ENCODE measurements at regions not wholly inside any gene's neighbourhood (a gene's known extent, or its start where the extent isn't known, plus 50 kb on each side); places are given as distances from the start of the nearest gene placed in this dataset.
A peak's percentile ranks its signal among the peaks of the same experiment; 100 is the strongest.
"Not testable (repeated sequence)": the region's sequence is repeated elsewhere in the genome, so short reads cannot be mapped to it uniquely, and the experiment has no call there.

GRCh38 chrY:19541475-19542306, 202.8 kb downstream of the KDM5D start:
- no peak for DNase-seq (ENCODE audit: low spot score)

GRCh38 chrY:19535697-19536096, 208.8 kb downstream of the KDM5D start:
- DNase-seq (ENCODE audit: low spot score) = not testable (repeated sequence)

- DNase-seq (ENCODE audit: low spot score) = no peak
Measured at GRCh38 chrY:19521976-19522375, 222.6 kb downstream of the KDM5D start.

- no peak for DNase-seq (ENCODE audit: low spot score)
Measured at GRCh38 chrY:19503092-19503449, 241.5 kb downstream of the KDM5D start.

- no peak for DNase-seq (ENCODE audit: low spot score)
Measured at GRCh38 chrY:19502169-19503091, 242.1 kb downstream of the KDM5D start.

GRCh38 chrY:19498556-19498955, 246.0 kb downstream of the KDM5D start:
- no peak for DNase-seq (ENCODE audit: low spot score)

GRCh38 chrY:19487494-19487893, 257.0 kb downstream of the KDM5D start:
- no peak for DNase-seq (ENCODE audit: low spot score)

GRCh38 chrY:19484997-19485396, 259.5 kb downstream of the KDM5D start:
- DNase-seq (ENCODE audit: low spot score) = no peak

- DNase-seq (ENCODE audit: low spot score) = no peak
Measured at GRCh38 chrY:19479141-19479540, 265.4 kb downstream of the KDM5D start.

GRCh38 chrY:19477959-19478358, 266.6 kb downstream of the KDM5D start:
- no peak for DNase-seq (ENCODE audit: low spot score)

- no peak for DNase-seq (ENCODE audit: low spot score)
Measured at GRCh38 chrY:19465809-19466208, 278.7 kb downstream of the KDM5D start.

GRCh38 chrY:19456855-19457448, 287.6 kb downstream of the KDM5D start:
- DNase-seq (ENCODE audit: low spot score) = no peak

GRCh38 chrY:19433059-19433458, 311.5 kb downstream of the KDM5D start:
- peak; percentile 11 for DNase-seq (ENCODE audit: low spot score)

- no peak for DNase-seq (ENCODE audit: low spot score)
Measured at GRCh38 chrY:19427736-19428518, 316.6 kb downstream of the KDM5D start.

GRCh38 chrY:19427191-19427590, 317.3 kb downstream of the KDM5D start:
- not testable (repeated sequence) for DNase-seq (ENCODE audit: low spot score)

GRCh38 chrY:19410980-19411766, 333.4 kb downstream of the KDM5D start:
- DNase-seq (ENCODE audit: low spot score) = peak; percentile 16

- no peak for DNase-seq (ENCODE audit: low spot score)
Measured at GRCh38 chrY:19406246-19406645, 338.3 kb downstream of the KDM5D start.

- DNase-seq (ENCODE audit: low spot score) = no peak
Measured at GRCh38 chrY:19405598-19405997, 338.9 kb downstream of the KDM5D start.

- DNase-seq (ENCODE audit: low spot score) = no peak
Measured at GRCh38 chrY:19392876-19393275, 351.6 kb downstream of the KDM5D start.

- DNase-seq (ENCODE audit: low spot score) = no peak
Measured at GRCh38 chrY:19391922-19392321, 352.6 kb downstream of the KDM5D start.

- no peak for DNase-seq (ENCODE audit: low spot score)
Measured at GRCh38 chrY:19365321-19365720, 379.2 kb downstream of the KDM5D start.

Measured in A172 (cell line).